ENCODE measurements at regions not wholly inside any gene's neighbourhood (a gene's known extent, or its start where the extent isn't known, plus 50 kb on each side); places are given as distances from the start of the nearest gene placed in this dataset.

- TF ChIP-seq CTCF (IDR thresholded peaks at IDR 0.05; ENCODE audit: low read depth, low read length, missing input control) (no peak), ATF3 (IDR thresholded peaks at IDR 0.05) (no peak), REST (IDR thresholded peaks at IDR 0.05) (no peak), FOXA1 (IDR thresholded peaks at IDR 0.05) (no peak), YY1 (IDR thresholded peaks at IDR 0.05) (no peak), JUND (IDR thresholded peaks at IDR 0.05) (no peak), SP1 (IDR thresholded peaks at IDR 0.05) (no peak)
Measured at GRCh38 chr5:174583071-174583470, 141.3 kb upstream of the MSX2 start.
